MCF 10A (cell line): ENCODE measurements at regions not wholly inside any gene's neighbourhood (a gene's known extent, or its start where the extent isn't known, plus 50 kb on each side); places are given as distances from the start of the nearest gene placed in this dataset.
"Not testable (repeated sequence)": the region's sequence is repeated elsewhere in the genome, so short reads cannot be mapped to it uniquely, and the experiment has no call there.

ENCODE experiments used
- BruUV-seq: library from RNA; stranded (reverse); fragments of 400-500 nt; replicated peaks from 2 replicates; lab custom pipeline; 2021; lab: Mats Ljungman, UMichigan
- CTCF ChIA-PET: fragments of 300-600 bp; sonication (Branson Sonifier 250); formaldehyde crosslinking; extraction: SDS; loops from one replicate; lab custom pipeline; 2021; ENCODE audit warnings: antibody characterized with exemption, inconsistent platforms; lab: Yijun Ruan, JAX
- POLR2A ChIA-PET: fragments of 300-600, 350-650 bp; sonication (Branson Sonifier 250); formaldehyde crosslinking; extraction: SDS; loops from one replicate; lab custom pipeline; 2020; ENCODE audit warnings: antibody characterized with exemption, inconsistent platforms; lab: Yijun Ruan, JAX
- DNase-seq: peaks from one replicate; pipeline ENCODE4 v3.0.0-alpha.2; 2018; ENCODE audit not compliant: unreplicated experiment
- H3K27ac Mint-ChIP-seq: one replicate; pipeline ENCODE4 v1.8.0; 2022; ENCODE audit warnings: mild to moderate bottlenecking, low read depth, mixed read lengths; ENCODE audit not compliant: unreplicated experiment
- H3K27me3 Mint-ChIP-seq: one replicate; pipeline ENCODE4 v1.8.0; 2022; ENCODE audit warnings: mixed read lengths; ENCODE audit not compliant: insufficient read depth, unreplicated experiment
- H3K36me3 Mint-ChIP-seq: one replicate; pipeline ENCODE4 v1.8.0; 2022; ENCODE audit warnings: mild to moderate bottlenecking, moderate library complexity, mixed read lengths; ENCODE audit not compliant: insufficient read depth, unreplicated experiment
- H3K4me1 Mint-ChIP-seq: one replicate; pipeline ENCODE4 v1.8.0; 2022; ENCODE audit warnings: mixed read lengths; ENCODE audit not compliant: insufficient read depth, unreplicated experiment
- H3K4me3 Mint-ChIP-seq: one replicate; pipeline ENCODE4 v1.8.0; 2022; ENCODE audit warnings: mild to moderate bottlenecking, moderate library complexity, mixed read lengths; ENCODE audit not compliant: unreplicated experiment
- H3K9me3 Mint-ChIP-seq: one replicate; pipeline ENCODE4 v1.8.0; 2022; ENCODE audit warnings: mixed read lengths; ENCODE audit not compliant: unreplicated experiment
- intact Hi-C: fragments of 100-400 bp; cut with micrococcal nuclease; formaldehyde crosslinking; loops from 2 replicates; pipeline ENCODE4 v1.14.1; 2022
- TF ChIP-seq, protein P1 (sequence below): fragments of 200-600 bp; IDR thresholded peaks from one replicate; pipeline ENCODE4 v1.8.0; 2022; ENCODE audit warnings: antibody characterized with exemption, mild to moderate bottlenecking; ENCODE audit not compliant: unreplicated experiment

DNA sequence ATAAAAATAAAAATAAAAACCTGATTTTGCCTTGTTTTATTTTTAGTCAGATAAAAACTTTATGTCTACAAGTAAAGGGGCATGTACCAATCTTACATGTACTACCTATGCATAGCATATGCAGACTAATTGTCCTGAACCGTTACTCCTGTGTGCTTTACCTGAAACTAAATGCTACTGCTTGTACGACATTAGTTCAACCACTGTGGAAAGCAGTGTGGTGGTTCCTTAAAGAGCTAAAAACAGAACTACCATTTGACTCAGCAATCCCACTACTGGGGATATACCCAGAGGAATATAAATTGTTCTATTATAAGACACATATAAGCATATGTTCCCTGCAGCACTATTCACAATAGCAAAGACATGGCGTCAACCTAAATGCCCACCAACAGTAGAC lies 426.0 kb upstream of the PMFBP1 start:
- Mint-ChIP-seq H3K27me3 (no peaks in the 10 kb centered on the region), H3K9me3 (no peaks in the 10 kb centered on the region), H3K36me3 (no peaks in the 10 kb centered on the region), H3K4me3 (no peak overlapping the region), H3K27ac (no peak overlapping the region), H3K4me1 (no peaks in the 10 kb centered on the region)
- POLR2A ChIA-PET = no interaction called here
- TF ChIP-seq, protein P1, sequence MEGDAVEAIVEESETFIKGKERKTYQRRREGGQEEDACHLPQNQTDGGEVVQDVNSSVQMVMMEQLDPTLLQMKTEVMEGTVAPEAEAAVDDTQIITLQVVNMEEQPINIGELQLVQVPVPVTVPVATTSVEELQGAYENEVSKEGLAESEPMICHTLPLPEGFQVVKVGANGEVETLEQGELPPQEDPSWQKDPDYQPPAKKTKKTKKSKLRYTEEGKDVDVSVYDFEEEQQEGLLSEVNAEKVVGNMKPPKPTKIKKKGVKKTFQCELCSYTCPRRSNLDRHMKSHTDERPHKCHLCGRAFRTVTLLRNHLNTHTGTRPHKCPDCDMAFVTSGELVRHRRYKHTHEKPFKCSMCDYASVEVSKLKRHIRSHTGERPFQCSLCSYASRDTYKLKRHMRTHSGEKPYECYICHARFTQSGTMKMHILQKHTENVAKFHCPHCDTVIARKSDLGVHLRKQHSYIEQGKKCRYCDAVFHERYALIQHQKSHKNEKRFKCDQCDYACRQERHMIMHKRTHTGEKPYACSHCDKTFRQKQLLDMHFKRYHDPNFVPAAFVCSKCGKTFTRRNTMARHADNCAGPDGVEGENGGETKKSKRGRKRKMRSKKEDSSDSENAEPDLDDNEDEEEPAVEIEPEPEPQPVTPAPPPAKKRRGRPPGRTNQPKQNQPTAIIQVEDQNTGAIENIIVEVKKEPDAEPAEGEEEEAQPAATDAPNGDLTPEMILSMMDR = no peak
- no TSS peak for BruUV-seq
- intact Hi-C loops = no loop called here
- CTCF ChIA-PET = interaction anchor here (0.7 kb wide), 1 partner anchor 97 kb away, joined by 4 read pairs; no protein-coding TSS in a partner anchor
- no peak for DNase-seq

DNA sequence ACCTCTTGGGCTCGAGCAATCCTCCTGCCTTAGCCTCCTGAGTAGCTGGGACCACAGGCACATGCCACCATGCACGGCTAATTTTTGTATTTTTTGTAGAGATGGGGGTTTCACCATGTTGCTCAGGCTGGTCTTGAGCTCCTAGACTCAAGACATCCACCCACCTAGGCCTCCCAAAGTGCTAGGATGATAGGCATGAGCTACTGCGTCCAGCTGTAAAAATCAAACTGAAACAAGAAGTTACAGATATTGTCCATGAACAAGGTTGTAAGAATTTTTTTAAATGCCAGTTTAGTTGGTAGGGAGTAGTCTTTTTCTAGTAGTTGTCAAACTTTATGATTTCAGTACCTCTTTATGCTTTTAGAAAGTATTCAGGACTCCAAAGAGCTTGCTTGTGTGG lies 424.4 kb upstream of the PMFBP1 start:
- TF ChIP-seq, protein P1 = no peak
- Mint-ChIP-seq H3K4me1 (no peaks in the 10 kb centered on the region), H3K4me3 (no peak overlapping the region), H3K36me3 (no peaks in the 10 kb centered on the region), H3K27ac (no peak overlapping the region), H3K27me3 (no peaks in the 10 kb centered on the region), H3K9me3 (no peaks in the 10 kb centered on the region)
- ChIA-PET POLR2A (no interaction called here), CTCF (no interaction called here)
- no TSS peak for BruUV-seq
- DNase-seq = no peak
- intact Hi-C loops = no loop called here

DNA sequence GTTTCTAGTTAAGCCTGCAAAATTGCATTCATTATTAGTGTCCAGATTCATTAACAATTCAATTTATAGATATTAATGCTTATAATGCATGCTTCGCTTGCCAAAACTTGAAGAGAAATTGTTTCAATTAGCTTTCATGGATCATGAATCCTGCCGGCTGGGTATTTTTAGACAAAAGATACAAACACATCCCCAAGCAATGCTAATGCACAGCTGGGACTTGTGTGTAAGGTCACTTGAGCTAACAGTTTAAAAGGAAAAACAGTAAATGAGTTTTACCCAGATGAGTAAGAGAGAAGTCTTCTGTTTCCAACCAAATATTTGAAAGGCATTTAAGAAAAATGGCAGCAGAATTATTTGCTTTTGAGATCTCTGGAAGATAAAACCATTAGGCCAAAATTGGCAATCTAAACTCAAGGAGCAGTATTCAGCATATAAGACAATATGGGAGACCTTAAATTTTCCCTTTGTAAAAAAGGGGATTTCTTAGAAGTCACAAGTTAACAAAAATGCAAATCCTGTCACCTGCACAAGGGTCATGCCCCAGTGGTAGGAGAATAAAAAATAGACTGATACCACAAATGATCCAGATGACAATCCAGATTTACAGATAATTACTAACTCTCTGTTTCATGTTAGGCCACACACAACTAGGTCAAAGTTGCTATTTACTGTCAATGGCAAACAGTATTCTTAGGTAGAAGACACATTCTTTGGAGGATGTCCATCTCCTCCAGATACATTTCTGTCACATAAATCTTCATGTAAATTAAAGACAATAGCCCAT lies 418.4 kb upstream of the PMFBP1 start:
- no peak for DNase-seq
- intact Hi-C loops = no loop called here
- no peak overlapping the region for H3K27ac Mint-ChIP-seq
- no peaks in the 10 kb centered on the region for H3K4me1 Mint-ChIP-seq
- TF ChIP-seq, protein P1 = no peak
- no peaks in the 10 kb centered on the region for H3K27me3 Mint-ChIP-seq
- no peak overlapping the region for H3K4me3 Mint-ChIP-seq
- BruUV-seq = no TSS peak
- ChIA-PET CTCF (no interaction called here), POLR2A (no interaction called here)
- no peaks in the 10 kb centered on the region for H3K36me3 Mint-ChIP-seq
- no peaks in the 10 kb centered on the region for H3K9me3 Mint-ChIP-seq

DNA sequence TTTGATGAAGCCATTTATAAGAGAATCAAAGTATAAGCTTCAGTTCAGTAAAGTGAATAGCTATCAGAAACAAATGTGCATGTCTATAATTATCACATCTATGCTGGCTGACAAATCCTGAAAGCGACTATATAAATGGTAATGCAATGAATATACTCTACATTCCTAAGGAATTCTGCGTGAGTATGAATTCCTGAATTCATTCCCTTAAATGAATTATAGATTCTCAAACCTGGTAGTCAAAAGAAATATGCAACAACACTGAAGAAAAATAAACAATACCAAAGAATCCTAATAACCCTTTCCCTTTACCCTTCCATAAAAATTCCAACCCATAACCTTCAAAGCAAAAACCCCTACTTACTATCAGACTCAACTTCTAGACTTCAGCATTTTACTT lies 416.6 kb upstream of the PMFBP1 start:
- no peak for DNase-seq
- CTCF ChIA-PET = no interaction called here
- H3K4me3 Mint-ChIP-seq = no peak overlapping the region
- H3K27me3 Mint-ChIP-seq = no peaks in the 10 kb centered on the region
- H3K27ac Mint-ChIP-seq = no peak overlapping the region
- no peaks in the 10 kb centered on the region for H3K36me3 Mint-ChIP-seq
- intact Hi-C loops = no loop called here
- POLR2A ChIA-PET = no interaction called here
- no TSS peak for BruUV-seq
- TF ChIP-seq, protein P1 = no peak
- H3K9me3 Mint-ChIP-seq = no peaks in the 10 kb centered on the region
- no peaks in the 10 kb centered on the region for H3K4me1 Mint-ChIP-seq

DNA sequence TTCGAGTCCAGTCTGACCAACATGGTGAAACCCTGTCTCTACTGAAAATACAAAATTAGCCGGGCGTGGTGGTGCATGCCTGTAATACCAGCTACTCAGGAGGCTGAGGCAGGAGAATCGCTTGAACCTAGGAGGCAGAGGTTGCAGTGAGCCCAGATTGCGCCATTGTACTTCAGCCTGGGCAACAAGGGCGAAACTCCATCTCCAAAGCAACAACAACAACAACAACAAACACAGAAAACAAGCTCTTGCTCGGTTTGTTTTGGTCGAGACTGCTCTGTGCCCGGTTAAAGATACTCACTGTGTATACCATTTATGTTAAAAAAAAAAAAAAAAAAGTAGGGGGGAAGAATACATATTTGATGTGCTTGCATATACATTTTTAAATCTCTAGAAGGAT lies 406.1 kb upstream of the PMFBP1 start:
- H3K4me3 Mint-ChIP-seq, BruUV-seq, H3K4me1 Mint-ChIP-seq, H3K27ac Mint-ChIP-seq, H3K36me3 Mint-ChIP-seq, DNase-seq, intact Hi-C loops, H3K27me3 Mint-ChIP-seq, H3K9me3 Mint-ChIP-seq: not testable (repeated sequence)
- CTCF ChIA-PET = interaction anchor here (0.6 to 2.0 kb wide), 2 partner anchors 254 to 408 kb away, joined by 3 to 6 read pairs; no protein-coding TSS in a partner anchor
- POLR2A ChIA-PET = interaction anchor here (0.5 kb wide), 1 partner anchor 205 kb away, joined by 4 read pairs; no protein-coding TSS in a partner anchor
